ENCODE measurements at regions not wholly inside any gene's neighbourhood (a gene's known extent, or its start where the extent isn't known, plus 50 kb on each side); places are given as distances from the start of the nearest gene placed in this dataset.

GRCh38 chr15:95655089-95655607, 675.4 kb upstream of the NR2F2 start (continued):
- TF ChIP-seq ZNF781 (CRISPR knock-in tag; IDR thresholded peaks at IDR 0.05; ENCODE audit: borderline replicate concordance, not compliant biosample characterization) (no peak), MAF1 (CRISPR knock-in tag; IDR thresholded peaks at IDR 0.05; ENCODE audit: borderline replicate concordance) (no peak)

- CTCF ChIA-PET (ENCODE audit: low intra/inter-chr PET ratio, low total read pairs): no interaction called here
- no peak overlapping the region for H3K4me3 ChIP-seq (replicated peaks in 1 of 3; ENCODE audit: insufficient read depth in 1 of 3, low read depth in 2 of 3, low read length in 3 of 3)
- H4K20me1 ChIP-seq (ENCODE audit: insufficient read depth, low read length): no peaks in the 10 kb centered on the region
- WGBS (ENCODE audit: low lambda C conversion rate): 0% methylated on average over 2 of the region's 2 CpGs
- intact Hi-C loops (cut with micrococcal nuclease; ENCODE audit: unreplicated experiment): no loop called here
- no peak overlapping the region for H3K9ac ChIP-seq (ENCODE audit: insufficient read depth, low read depth, low read length)
- no peaks in the 10 kb centered on the region for H3K27me3 ChIP-seq (ENCODE audit: control insufficient read depth in 1 of 2, insufficient read depth in 2 of 2, low read length in 2 of 2)
- FAIRE-seq (no peak), DNase-seq (ENCODE audit: low spot score) (no peak), ATAC-seq (no peak)
- POLR2A ChIA-PET: no interaction called here
- H3K27ac ChIP-seq (ENCODE audit: extremely low read length, insufficient read depth, low read length): no peak overlapping the region
- H3K9me3 ChIP-seq (ENCODE audit: low read length): peaks cover 88% of the 10 kb centered on the region
- H3K36me3 ChIP-seq (replicated peaks in 1 of 2; ENCODE audit: control insufficient read depth in 1 of 2, insufficient read depth in 2 of 2, low read length in 2 of 2): no peaks in the 10 kb centered on the region
- in situ Hi-C loops (cut with HindIII; ENCODE audit: extremely low pct_ligation_motif_present, low pct_unique_long_range_greater_than_20kb): no loop called here
- H3K4me2 ChIP-seq (ENCODE audit: low read depth, low read length): no peak overlapping the region
- H3K79me2 ChIP-seq (ENCODE audit: insufficient read depth, low read length): no peaks in the 10 kb centered on the region
- H2AFZ ChIP-seq (ENCODE audit: low read length): no peak overlapping the region
- no TSS peak for BruUV-seq (replicated peaks)
- no peaks in the 10 kb centered on the region for H3K4me1 ChIP-seq (ENCODE audit: insufficient read depth, low read length)
- TF ChIP-seq ZBTB4 (CRISPR knock-in tag; IDR thresholded peaks at IDR 0.05; ENCODE audit: borderline replicate concordance) (no peak), ZNF597 (CRISPR knock-in tag; IDR thresholded peaks at IDR 0.05) (no peak), ZNF260 (CRISPR knock-in tag; IDR thresholded peaks at IDR 0.05; ENCODE audit: borderline replicate concordance, low read depth) (no peak), ZBED4 (CRISPR knock-in tag; IDR thresholded peaks at IDR 0.05; ENCODE audit: borderline replicate concordance) (no peak), ZBTB42 (CRISPR knock-in tag; IDR thresholded peaks at IDR 0.05) (no peak), RFXAP (CRISPR knock-in tag; IDR thresholded peaks at IDR 0.05; ENCODE audit: borderline replicate concordance) (no peak), JUN (CRISPR knock-in tag; IDR thresholded peaks at IDR 0.05) (no peak), GABPB1 (CRISPR knock-in tag; IDR thresholded peaks at IDR 0.05) (no peak), E2F2 (CRISPR knock-in tag; IDR thresholded peaks at IDR 0.05; ENCODE audit: borderline replicate concordance) (no peak), ZNF33B (CRISPR knock-in tag; IDR thresholded peaks at IDR 0.05) (no peak), SNAPC2 (CRISPR knock-in tag; IDR thresholded peaks at IDR 0.05) (no peak), HCFC1 (IDR thresholded peaks at IDR 0.05; ENCODE audit: low read depth, low read length) (no peak)
Observed at GRCh38 chr15:95656595-95656994, 673.9 kb upstream of the NR2F2 start.
